ENCODE measurements at regions not wholly inside any gene's neighbourhood (a gene's known extent, or its start where the extent isn't known, plus 50 kb on each side); places are given as distances from the start of the nearest gene placed in this dataset.
"Not testable (repeated sequence)": the region's sequence is repeated elsewhere in the genome, so short reads cannot be mapped to it uniquely, and the experiment has no call there.

DNA sequence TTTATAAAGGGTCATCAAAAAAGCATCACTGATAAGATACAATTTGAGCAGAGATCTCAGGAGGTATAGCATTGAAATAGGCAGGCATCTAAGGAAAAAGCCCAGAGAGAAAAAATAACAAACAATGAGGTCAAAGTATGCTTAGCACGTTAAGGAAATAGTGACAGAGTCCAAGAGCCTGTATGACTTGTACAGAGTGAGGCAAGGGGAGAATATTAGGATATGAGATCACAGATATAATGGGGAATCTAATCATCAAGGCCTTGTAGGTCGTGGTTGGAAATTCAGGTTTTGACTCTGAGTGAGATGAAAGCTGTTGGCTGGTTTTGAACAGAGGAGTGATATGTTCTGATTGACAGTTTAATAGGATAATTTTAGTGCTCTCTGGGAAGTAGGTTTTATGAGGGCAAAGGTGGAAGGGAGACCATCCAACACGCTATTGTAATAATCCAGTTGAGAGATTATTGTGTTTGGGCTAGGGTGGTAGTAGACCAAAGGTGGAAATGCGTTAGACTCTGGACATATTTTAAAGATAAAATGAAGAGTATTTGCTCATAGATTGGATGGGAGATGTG lies 644.6 kb upstream of the TMPRSS15 start:
- no peak for DNase-seq

- no peak for DNase-seq
Measured at GRCh38 chr21:19049567-19049966, 646.0 kb upstream of the TMPRSS15 start.

GRCh38 chr21:19065164-19065563 lies 661.6 kb upstream of the TMPRSS15 start:
- no peak for DNase-seq

GRCh38 chr21:19076031-19076430 lies 672.4 kb upstream of the TMPRSS15 start:
- DNase-seq, result no peak

DNA sequence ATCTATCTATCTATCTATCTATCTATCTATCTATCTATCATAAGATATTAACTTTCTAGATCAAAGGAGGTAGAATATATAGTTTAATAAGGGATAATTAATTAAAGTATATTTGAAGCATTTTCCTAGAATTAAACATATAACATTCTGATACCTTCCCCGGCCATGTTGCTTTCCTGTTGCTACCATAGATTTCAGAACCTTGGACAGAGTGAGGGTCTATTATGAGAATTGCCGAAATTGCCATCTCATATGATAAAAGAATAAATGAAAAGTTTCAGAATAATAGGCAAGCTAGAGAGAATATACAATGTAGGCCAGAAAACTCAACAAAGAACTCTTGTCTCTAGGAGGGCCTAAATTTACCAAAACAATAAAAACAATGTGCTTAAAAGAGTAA lies 706.1 kb upstream of the TMPRSS15 start:
- no peak for DNase-seq

DNA sequence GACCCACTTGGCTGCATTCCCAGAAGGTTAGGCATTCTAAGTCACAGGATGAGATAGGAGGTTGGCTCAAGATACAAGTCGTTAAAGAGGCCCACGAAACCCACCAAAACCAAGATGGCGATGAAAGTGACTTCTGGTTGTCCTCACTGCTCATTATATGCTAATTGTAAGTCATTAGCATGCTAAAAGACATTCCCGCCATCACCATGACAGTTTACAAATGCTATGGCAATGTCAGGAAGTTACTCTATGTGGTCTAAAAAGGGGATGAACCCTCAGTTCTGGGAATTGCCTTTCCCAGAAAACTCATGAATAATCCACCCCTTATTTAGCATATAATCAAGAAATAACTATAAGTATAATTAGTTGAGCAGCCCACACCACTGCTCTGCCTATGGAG lies 715.7 kb upstream of the TMPRSS15 start:
- not testable (repeated sequence) for DNase-seq

- no peak for DNase-seq
Measured at GRCh38 chr21:19120591-19120990, 717.0 kb upstream of the TMPRSS15 start.

- no peak for DNase-seq
Measured at GRCh38 chr21:19122356-19122755, 718.8 kb upstream of the TMPRSS15 start.

DNA sequence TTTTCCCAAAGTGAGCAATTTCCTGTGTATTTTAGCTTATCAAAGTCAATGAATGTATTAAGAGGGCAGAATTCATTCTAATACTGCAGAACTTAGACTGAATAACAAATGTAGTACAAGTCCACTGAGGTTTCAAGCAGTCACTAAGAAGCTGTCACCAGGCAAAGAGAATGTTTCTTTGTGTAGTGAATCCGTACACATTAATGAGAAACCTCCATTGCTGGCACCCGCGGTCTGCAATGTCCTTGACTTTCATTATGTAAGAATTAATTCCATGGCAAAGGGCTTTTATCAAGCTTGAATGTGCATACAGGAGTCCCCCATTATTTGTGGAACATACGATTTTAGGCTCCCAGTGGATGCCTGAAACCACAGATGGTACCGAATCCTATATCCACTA lies 719.5 kb upstream of the TMPRSS15 start:
- no peak for DNase-seq

DNA sequence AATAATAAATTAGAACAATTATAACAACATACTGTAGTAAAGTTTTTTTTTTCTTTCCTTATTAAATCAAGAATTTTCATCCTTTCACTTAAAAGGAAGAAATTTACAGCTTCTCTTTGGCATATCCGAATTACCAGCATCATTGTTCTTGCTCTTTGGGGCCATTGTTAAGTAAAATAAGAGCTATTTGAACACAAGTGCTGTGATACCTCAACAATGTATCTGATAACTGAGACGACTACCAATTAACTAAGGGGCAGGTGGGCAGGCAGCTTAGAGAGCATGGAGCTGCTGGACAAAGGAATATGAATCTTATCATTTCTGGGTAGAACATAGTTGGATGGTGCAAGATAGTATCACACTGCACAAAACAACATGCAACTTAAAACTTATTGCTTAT lies 719.9 kb upstream of the TMPRSS15 start:
- no peak for DNase-seq

GRCh38 chr21:19124691-19125090 lies 721.1 kb upstream of the TMPRSS15 start:
- DNase-seq, result peak; percentile 45 to 60

DNA sequence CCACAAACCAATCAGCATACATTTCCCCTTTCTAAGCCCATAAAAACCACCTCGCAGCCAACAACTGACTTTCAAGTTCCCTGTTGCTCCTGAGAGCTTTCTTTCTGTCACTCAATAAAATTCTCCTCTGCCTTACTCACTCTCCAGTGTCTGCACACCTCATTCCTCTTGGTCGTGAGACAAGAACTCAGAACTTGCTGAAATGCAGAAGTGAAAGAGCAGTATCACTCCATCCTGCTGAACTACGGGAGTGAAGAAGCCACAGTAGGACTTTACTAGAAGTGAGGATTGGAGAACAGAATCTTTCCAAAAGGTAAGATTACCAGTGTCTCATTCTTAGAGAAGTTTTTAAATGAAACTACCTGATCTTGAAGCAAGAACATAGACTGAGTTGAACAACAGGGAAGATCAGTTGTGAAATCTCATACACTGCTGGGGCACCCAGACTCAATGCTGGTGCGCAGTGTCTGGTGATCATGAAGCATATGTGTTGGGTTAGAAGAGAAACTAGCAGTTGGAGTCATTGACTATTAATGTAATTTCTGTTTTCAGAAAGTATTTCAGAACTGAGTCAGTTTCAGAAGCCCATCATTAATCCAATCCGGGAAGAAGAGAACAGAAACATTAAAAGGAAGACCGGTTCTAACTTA lies 726.9 kb upstream of the TMPRSS15 start:
- no peak for DNase-seq

DNA sequence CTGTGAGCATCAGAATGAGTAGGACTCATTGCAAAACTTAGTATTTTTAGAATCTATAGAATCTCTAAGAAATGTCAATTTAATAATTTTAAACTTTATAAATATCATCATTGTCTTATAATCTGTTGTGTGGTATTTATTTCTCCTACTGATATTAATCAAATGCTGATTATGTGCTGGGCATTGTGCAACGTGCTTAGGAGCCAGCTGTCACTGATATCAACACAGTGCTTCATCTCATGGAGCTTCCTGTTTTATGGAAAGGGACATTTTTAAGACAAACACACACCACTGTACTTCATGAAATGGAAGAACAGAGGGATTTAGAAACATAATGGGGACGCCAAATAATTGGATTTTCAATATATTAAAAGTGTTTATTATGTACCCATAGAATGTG lies 737.9 kb upstream of the TMPRSS15 start:
- DNase-seq, result peak; percentile 32 to 55

DNA sequence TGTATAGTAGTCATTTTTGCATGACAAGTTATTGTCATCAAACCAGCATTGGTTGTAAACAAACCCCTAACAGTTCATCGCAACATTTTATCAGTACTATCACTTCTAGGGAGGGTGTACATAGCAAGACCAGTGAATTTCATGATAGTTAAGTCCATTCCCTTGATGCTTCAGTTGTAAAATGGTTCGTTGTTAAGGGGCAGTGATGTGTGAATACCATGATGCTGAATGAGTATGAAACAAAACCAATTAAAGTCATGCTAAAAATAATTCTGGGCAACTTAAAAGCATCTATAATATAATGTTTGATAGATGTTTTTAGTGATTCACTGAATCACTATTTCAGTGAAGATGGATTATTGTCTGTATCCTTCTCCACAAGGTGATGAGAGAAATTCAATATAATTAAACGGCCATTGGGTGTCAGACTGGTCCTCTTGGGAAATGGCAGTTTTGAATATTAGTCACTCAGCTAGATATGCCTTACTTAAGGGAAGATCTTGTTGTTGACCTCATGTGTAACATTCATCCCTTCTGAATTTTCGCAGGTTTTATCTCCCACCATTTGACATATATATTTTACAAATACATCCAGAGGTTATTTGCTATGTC lies 742.2 kb upstream of the TMPRSS15 start:
- DNase-seq, result no peak

- DNase-seq, result no peak
Measured at GRCh38 chr21:19148056-19148455, 744.5 kb upstream of the TMPRSS15 start.

GRCh38 chr21:19171585-19171984 lies 768.0 kb upstream of the TMPRSS15 start:
- DNase-seq, result no peak

DNA sequence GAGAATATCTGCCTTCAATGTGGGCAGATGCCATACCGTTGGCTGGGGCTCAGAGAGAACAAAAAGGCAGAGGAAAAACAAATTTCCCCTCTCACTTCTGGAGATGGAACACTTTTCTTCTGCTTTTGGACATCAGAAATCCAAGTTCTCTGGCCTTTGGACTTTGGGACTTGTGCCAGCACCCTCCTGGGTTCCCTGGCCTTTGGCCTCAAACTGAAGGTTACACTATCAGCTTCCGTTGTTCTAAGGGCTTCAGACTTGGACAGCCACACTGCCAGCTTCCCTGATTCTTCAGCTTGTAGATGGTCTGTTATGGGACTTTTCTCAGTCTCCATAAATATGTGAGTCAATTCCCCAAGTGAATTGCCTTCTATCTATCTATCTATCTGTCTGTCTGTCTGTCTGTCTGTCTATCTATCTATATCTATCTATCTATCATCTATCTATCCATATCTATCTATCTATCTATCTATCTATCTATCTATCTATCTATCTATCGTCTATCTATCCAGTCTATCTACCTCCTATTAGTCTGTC lies 778.1 kb upstream of the TMPRSS15 start:
- DNase-seq, result no peak

DNA sequence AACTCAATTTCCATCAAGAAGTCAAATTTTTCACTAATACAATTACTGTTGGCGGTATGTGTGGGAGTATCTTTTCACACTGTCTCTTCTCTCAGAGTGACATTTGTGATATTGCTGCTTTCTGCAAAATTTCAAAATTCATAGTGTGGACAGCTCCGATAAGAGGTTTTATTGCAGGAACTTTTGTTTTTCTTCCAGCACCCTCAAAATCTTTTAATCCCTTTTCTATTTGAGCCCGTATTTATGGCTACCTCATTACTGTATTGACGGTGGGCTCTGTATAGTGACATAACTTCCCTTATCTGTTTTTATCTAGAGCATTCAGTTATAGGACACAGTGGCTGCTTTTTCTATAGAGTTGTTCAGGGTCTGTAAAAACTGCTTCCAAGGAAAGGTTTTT lies 794.4 kb upstream of the TMPRSS15 start:
- no peak for DNase-seq

GRCh38 chr21:19198801-19199200 lies 795.2 kb upstream of the TMPRSS15 start:
- DNase-seq, result no peak

- no peak for DNase-seq
Measured at GRCh38 chr21:19218163-19218562, 814.6 kb upstream of the TMPRSS15 start.

DNA sequence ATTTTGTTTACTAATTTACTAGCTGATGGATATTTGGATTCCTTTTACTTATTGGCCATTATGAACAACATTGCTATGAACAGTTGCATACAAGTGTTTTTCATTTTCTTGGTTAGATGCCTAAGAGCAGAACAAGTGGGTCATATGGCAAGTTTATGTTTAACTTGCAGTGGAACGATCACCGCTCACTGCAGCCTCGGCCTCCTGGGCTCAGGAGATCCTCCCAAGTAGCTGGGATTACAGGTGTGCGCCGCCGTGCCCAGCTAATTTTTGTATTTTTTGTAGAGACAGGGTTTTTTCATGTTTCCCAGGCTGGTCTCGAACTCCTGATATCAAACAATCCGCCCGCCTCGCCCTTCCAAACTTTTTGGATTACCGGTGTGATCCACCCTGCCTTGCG lies 820.5 kb upstream of the TMPRSS15 start:
- DNase-seq, result no peak

DNA sequence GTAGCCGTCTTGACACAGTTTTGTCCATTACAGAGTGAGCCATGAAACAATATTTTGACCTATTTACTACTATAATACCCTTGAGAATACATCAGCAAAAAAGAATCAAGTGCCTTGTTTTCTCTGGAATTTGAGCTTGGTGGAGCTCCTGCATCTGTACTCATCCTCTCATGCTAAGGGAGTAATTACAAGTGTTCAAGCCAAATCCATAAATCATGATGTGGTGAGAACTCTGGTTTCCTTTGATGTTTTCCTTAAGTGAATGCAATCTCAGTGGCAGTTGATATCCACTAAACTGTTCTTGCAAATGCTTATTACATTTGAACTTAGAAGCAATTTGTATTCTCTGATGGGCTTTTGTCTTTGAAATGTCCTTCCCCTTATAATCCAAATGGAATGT lies 824.6 kb upstream of the TMPRSS15 start:
- DNase-seq, result no peak

DNA sequence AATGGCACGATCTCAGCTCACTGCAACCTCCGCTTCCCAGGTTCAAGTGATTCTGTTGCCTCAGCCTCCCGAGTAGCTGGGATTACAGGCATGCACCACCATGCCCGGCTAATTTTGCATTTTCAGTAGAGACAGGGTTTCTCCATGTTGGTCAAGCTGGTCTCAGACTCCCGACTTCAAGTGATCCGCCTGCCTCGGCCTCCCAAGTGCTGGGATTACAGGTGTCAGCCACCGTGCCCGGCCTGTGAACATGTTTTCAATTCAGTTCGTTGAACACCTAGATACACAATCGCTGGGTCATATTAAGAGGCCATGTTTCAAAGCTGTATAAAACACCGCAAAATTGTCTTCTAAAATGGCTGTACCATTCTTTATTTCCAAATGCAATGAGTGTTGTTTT lies 830.3 kb upstream of the TMPRSS15 start:
- not testable (repeated sequence) for DNase-seq

Data from right lung (tissue), 2 donors.